Heart left ventricle (tissue), 16 donors: ENCODE measurements at regions not wholly inside any gene's neighbourhood (a gene's known extent, or its start where the extent isn't known, plus 50 kb on each side); places are given as distances from the start of the nearest gene placed in this dataset.
"Not testable (repeated sequence)": the region's sequence is repeated elsewhere in the genome, so short reads cannot be mapped to it uniquely, and the experiment has no call there.

ENCODE experiments used
- ATAC-seq, 4 donors: fragments of 200-7000 bp; cut with Tn5 transposase; one replicate each; pipeline ENCODE4 v1.9.1; 2020 to 2022; ENCODE audit warnings: moderate library complexity in 4 of 4, mild to moderate bottlenecking in 3 of 4, moderate number of reproducible peaks in 1 of 4
- DNase-seq, 5 donors: peaks; one replicate each; pipeline ENCODE4 v3.0.0-alpha.2; 2020
- H3K27ac ChIP-seq, 12 donors: fragments of 200-600 bp; sonication (generic) in 4 of 12; one replicate each; pipeline versions ENCODE4 v1.5.0 to v1.8.0; 2016 to 2022; ENCODE audit warnings: mild to moderate bottlenecking in 2 of 12
- H3K27me3 ChIP-seq, 9 donors: fragments of 200-600 bp; sonication (generic) in 2 of 9; one replicate each; pipeline versions ENCODE4 v1.5.1 to v1.8.0; 2016 to 2022; ENCODE audit warnings: mild to moderate bottlenecking in 3 of 9
- H3K36me3 ChIP-seq, 9 donors: fragments of 200-600 bp; sonication (generic) in 2 of 9; one replicate each; pipeline versions ENCODE4 v1.5.0 to v1.8.0; 2018 to 2022; ENCODE audit warnings: mild to moderate bottlenecking in 2 of 9
- H3K4me1 ChIP-seq, 12 donors: fragments of 200-600 bp; sonication (generic) in 4 of 12; one replicate each; pipeline versions ENCODE4 v1.5.0 to v1.8.0; 2016 to 2022; ENCODE audit warnings: mild to moderate bottlenecking in 3 of 12
- H3K4me3 ChIP-seq, 12 donors: fragments of 200-600 bp; sonication (generic) in 4 of 12; one replicate each; pipeline versions ENCODE4 v1.5.0 to v1.8.0; 2017 to 2022; ENCODE audit warnings: mild to moderate bottlenecking in 9 of 12, moderate library complexity in 4 of 12
- H3K9me3 ChIP-seq, 12 donors: fragments of 200-600 bp; sonication (generic) in 4 of 12; one replicate each; pipeline versions ENCODE4 v1.5.0 to v1.8.0; 2016 to 2022; ENCODE audit warnings: mild to moderate bottlenecking in 1 of 12
- CTCF ChIP-seq, 12 donors: fragments of 200-600 bp; sonication (generic) in 4 of 12; IDR thresholded peaks; one replicate each; pipeline versions ENCODE4 v1.5.0 to v1.8.0; 2018 to 2022; ENCODE audit warnings: antibody characterized with exemption in 12 of 12, mild to moderate bottlenecking in 5 of 12
- POLR2A ChIP-seq, 2 donors: fragments of 450-650 bp; IDR thresholded peaks; one replicate each; pipeline ENCODE4 v1.6.1; 2017; ENCODE audit warnings: antibody characterized with exemption in 2 of 2, mild to moderate bottlenecking in 2 of 2, moderate library complexity in 2 of 2
- WGBS, 4 donors: extraction: QIAGEN DNeasy Blood & Tissue Kit in 2 of 4; methylation state at CpG; one replicate each; pipeline versions ENCODE4 v1.1.5 to v1.1.7; 2013 to 2018; 5-methylcytosine and 5-hydroxymethylcytosine counted together
- intact Hi-C, 10 donors: fragments of 100-400 bp; cut with DNase I; formaldehyde crosslinking; loops; one replicate each; pipeline versions ENCODE4 v1.11.1 to v1.14.2; 2022
- donor health status: ischemic (EF 13 %, LVEDD 7.1; RV severe dilation, severe dysfunction).
- donor health status: healthy with polysubstance abuse.
- donor health status: DM: no; HTN: yes; CAD: no.
- donor health status: DM: no; HTN: no; CAD: no.
- donor health status: ischemic (EF 25% LVEDD 6.9; RV normal size, moderate dysfunction).
- donor health status: ischemic (EF 25% LVEDD 5.7; RV mildly dilated, moderate dysfunction).
- donor health status: healthy.
- donor health status: DM: yes; HTN: yes; CAD: no.
- donor health status: ischemic (EF 35%, LVEDD 5.7; RV mildly dilated, moderate dysfunction).
- donor health status: nonischemic (EF 11% LVEDD 7.7; RV severe dilation, severe dysfunction).
- donor health status: DM: yes; HTN: yes; CAD: no.
- donor health status: PGD.
- donor health status: ischemic (EF 29% LVEDD 5.4; RV normal size, mild dysfunction).
- donor health status: nonischemic (EF 23%, LVEDD 6.1; RV moderate dilation, normal function).

GRCh38 chr9:108395421-108395820, 460.4 kb downstream of the ACTL7B start:
- H3K4me1 ChIP-seq, result no peaks in the 10 kb centered on the region
- intact Hi-C loops, result no loop called here
- no peak overlapping the region for H3K4me3 ChIP-seq
- no peak overlapping the region for H3K27ac ChIP-seq
- DNase-seq, result no peak
- no peak for TF ChIP-seq POLR2A (IDR thresholded peaks at IDR 0.05)
- TF ChIP-seq CTCF (IDR thresholded peaks at IDR 0.05), result no peak
- ATAC-seq, result no peak
- WGBS, 4 donors, result 93 to 97% (median 93%) methylated on average over 4 of the region's 4 CpGs
- H3K9me3 ChIP-seq, result peaks cover 0 to 8% (median 0%) of the 10 kb centered on the region in 12 donors
- no peaks in the 10 kb centered on the region for H3K36me3 ChIP-seq
- H3K27me3 ChIP-seq, result no peaks in the 10 kb centered on the region

- H3K4me1 ChIP-seq, result no peaks in the 10 kb centered on the region
- H3K27ac ChIP-seq, result no peak overlapping the region
- no peak overlapping the region for H3K4me3 ChIP-seq
- ATAC-seq (no peak), DNase-seq (no peak)
- H3K36me3 ChIP-seq, result no peaks in the 10 kb centered on the region
- H3K9me3 ChIP-seq, result peaks cover 0 to 8% (median 0%) of the 10 kb centered on the region in 12 donors
- no peaks in the 10 kb centered on the region for H3K27me3 ChIP-seq
- TF ChIP-seq CTCF (IDR thresholded peaks at IDR 0.05) (no peak), POLR2A (IDR thresholded peaks at IDR 0.05) (no peak)
- 84 to 93% (median 90%) methylated on average over 13 of the region's 13 CpGs for WGBS, 4 donors
- intact Hi-C loops, result no loop called here
Measured at GRCh38 chr9:108394726-108395125, 461.1 kb downstream of the ACTL7B start.

GRCh38 chr9:108393481-108394001, 462.2 kb downstream of the ACTL7B start:
- H3K27ac ChIP-seq, H3K4me1 ChIP-seq, H3K36me3 ChIP-seq, DNase-seq, H3K9me3 ChIP-seq, intact Hi-C loops, H3K4me3 ChIP-seq, H3K27me3 ChIP-seq, ATAC-seq: not testable (repeated sequence)
- WGBS, 4 donors, result 92 to 97% (median 96%) methylated on average over 21 to 31 of the region's 31 CpGs

- H3K36me3 ChIP-seq, result no peaks in the 10 kb centered on the region
- WGBS, 4 donors, result 98 to 100% (median 100%) methylated on average over 1 of the region's 1 CpG
- intact Hi-C loops, result no loop called here
- no peaks in the 10 kb centered on the region for H3K4me1 ChIP-seq
- H3K4me3 ChIP-seq, result no peak overlapping the region
- TF ChIP-seq CTCF (IDR thresholded peaks at IDR 0.05) (no peak), POLR2A (IDR thresholded peaks at IDR 0.05) (no peak)
- H3K27ac ChIP-seq, result no peak overlapping the region
- no peaks in the 10 kb centered on the region for H3K27me3 ChIP-seq
- ATAC-seq, result no peak
- no peak for DNase-seq
- peaks cover 0 to 8% (median 0%) of the 10 kb centered on the region in 12 donors for H3K9me3 ChIP-seq
Measured at GRCh38 chr9:108392877-108393276, 462.9 kb downstream of the ACTL7B start.

- peaks cover 0 to 5% (median 0%) of the 10 kb centered on the region in 12 donors for H3K4me1 ChIP-seq
- intact Hi-C loops, result no loop called here
- no peaks in the 10 kb centered on the region for H3K9me3 ChIP-seq
- H3K36me3 ChIP-seq, result no peaks in the 10 kb centered on the region
- WGBS, 4 donors, result 70 to 84% (median 75%) methylated on average over 1 of the region's 1 CpG
- H3K27me3 ChIP-seq, result no peaks in the 10 kb centered on the region
- H3K4me3 ChIP-seq, result no peak overlapping the region
- no peak overlapping the region for H3K27ac ChIP-seq
- no peak for DNase-seq
- ATAC-seq, result no peak
- TF ChIP-seq POLR2A (IDR thresholded peaks at IDR 0.05), result no peak
- no peak for TF ChIP-seq CTCF (IDR thresholded peaks at IDR 0.05)
Measured at GRCh38 chr9:108389056-108389455, 466.7 kb downstream of the ACTL7B start.
